K562 (cell line): ENCODE measurements at regions not wholly inside any gene's neighbourhood (a gene's known extent, or its start where the extent isn't known, plus 50 kb on each side); places are given as distances from the start of the nearest gene placed in this dataset.

Source experiments
- BRF1 ChIP-seq: IDR thresholded peaks from 3 replicates; pipeline ENCODE4 v1.6.1; 2011; ENCODE audit warnings: borderline replicate concordance, mild to moderate bottlenecking; ENCODE audit not compliant: insufficient read length; ENCODE audit errors: extremely low read depth
- CBX3 ChIP-seq, 2 experiments: IDR thresholded peaks; 1 replicate in 1 of 2; 2 replicates in 1 of 2; pipeline ENCODE4 v1.6.1; 2012; ENCODE audit warnings: inconsistent platforms in 2 of 2, low read length in 2 of 2, borderline replicate concordance in 1 of 2, control low read depth in 1 of 2
- CGGBP1 ChIP-seq: fragments of 250-450 bp; sonication (Bioruptor Pico); IDR thresholded peaks from 2 replicates; pipeline ENCODE4 v1.9.0; 2021; ENCODE audit warnings: mild to moderate bottlenecking
- HES1 ChIP-seq: fragments of 450-650 bp; IDR thresholded peaks from 2 replicates; pipeline ENCODE4 v1.6.1; 2016; ENCODE audit warnings: low read depth, mild to moderate bottlenecking, moderate library complexity
- MAZ ChIP-seq, 2 experiments: fragments of 450-650 bp in 1 of 2; sonication (generic) in 1 of 2; formaldehyde crosslinking; IDR thresholded peaks in 1 of 2; conservative IDR thresholded peaks in 1 of 2; 2 replicates each; pipeline versions ENCODE4 v1.4.0 to v1.5.0; 2020; ENCODE audit warnings: mild to moderate bottlenecking in 1 of 2, missing genetic modification reagents in 1 of 2
- MLLT1 ChIP-seq, 2 experiments: fragments of 450-650 bp; IDR thresholded peaks; 2 replicates each; pipeline ENCODE4 v1.6.1; 2016
- PATZ1 ChIP-seq: fragments of 250-450 bp; sonication (Bioruptor Pico); IDR thresholded peaks from 2 replicates; pipeline ENCODE4 v1.5.0; 2020; ENCODE audit warnings: mild to moderate bottlenecking, borderline replicate concordance
- POLR2B ChIP-seq: fragments of 450-650 bp; IDR thresholded peaks from 2 replicates; pipeline ENCODE4 v1.6.1; 2018; ENCODE audit warnings: low read depth; ENCODE audit not compliant: partially characterized antibody
- SAFB2 ChIP-seq: fragments of 200-400 bp; formaldehyde crosslinking; IDR thresholded peaks from 2 replicates; pipeline ENCODE4 v1.6.1; 2018; ENCODE audit warnings: borderline replicate concordance, low read length, low read depth, moderate library complexity; ENCODE audit not compliant: severe bottlenecking
- TEAD4 ChIP-seq, 2 experiments: sonication (generic) in 1 of 2; formaldehyde crosslinking in 1 of 2; IDR thresholded peaks; 2 replicates each; pipeline versions ENCODE4 v1.6.1 to v1.8.0; 2012 to 2022; ENCODE audit warnings: borderline replicate concordance in 1 of 2, inconsistent platforms in 1 of 2, low read length in 1 of 2, mild to moderate bottlenecking in 1 of 2, missing genetic modification reagents in 1 of 2
- TRIM24 ChIP-seq, 2 experiments: fragments of 450-650 bp; IDR thresholded peaks; 2 replicates each; pipeline ENCODE4 v1.6.1; 2016
- ZBTB11 ChIP-seq, 3 experiments: fragments of 200-800 bp in 1 of 3; fragments of 250-450 bp in 1 of 3; fragments of 450-650 bp in 1 of 3; sonication (Bioruptor Pico) in 1 of 3; sonication (Bioruptor generic) in 1 of 3; formaldehyde crosslinking in 1 of 3; IDR thresholded peaks; 2 replicates each; pipeline versions ENCODE4 v1.6.1 to v1.8.0; 2016 to 2022; ENCODE audit warnings: mild to moderate bottlenecking in 2 of 3, missing genetic modification characterization in 2 of 3, missing compliant biosample characterization in 1 of 3, moderate library complexity in 1 of 3
- ZFP36 ChIP-seq: fragments of 150-350 bp; IDR thresholded peaks from 2 replicates; pipeline ENCODE4 v1.6.1; 2018; ENCODE audit warnings: low read length, low read depth; ENCODE audit not compliant: partially characterized antibody
- ZNF347 ChIP-seq: fragments of 450-650 bp; formaldehyde crosslinking; IDR thresholded peaks from 2 replicates; pipeline ENCODE4 v1.4.0; 2020; ENCODE audit warnings: low read depth, mild to moderate bottlenecking, moderate library complexity
- TF ChIP-seq, protein P1 (sequence below): sonication (generic); formaldehyde crosslinking; IDR thresholded peaks from 2 replicates; pipeline ENCODE4 v1.4.0; 2020; ENCODE audit warnings: mild to moderate bottlenecking, missing genetic modification reagents

DNA sequence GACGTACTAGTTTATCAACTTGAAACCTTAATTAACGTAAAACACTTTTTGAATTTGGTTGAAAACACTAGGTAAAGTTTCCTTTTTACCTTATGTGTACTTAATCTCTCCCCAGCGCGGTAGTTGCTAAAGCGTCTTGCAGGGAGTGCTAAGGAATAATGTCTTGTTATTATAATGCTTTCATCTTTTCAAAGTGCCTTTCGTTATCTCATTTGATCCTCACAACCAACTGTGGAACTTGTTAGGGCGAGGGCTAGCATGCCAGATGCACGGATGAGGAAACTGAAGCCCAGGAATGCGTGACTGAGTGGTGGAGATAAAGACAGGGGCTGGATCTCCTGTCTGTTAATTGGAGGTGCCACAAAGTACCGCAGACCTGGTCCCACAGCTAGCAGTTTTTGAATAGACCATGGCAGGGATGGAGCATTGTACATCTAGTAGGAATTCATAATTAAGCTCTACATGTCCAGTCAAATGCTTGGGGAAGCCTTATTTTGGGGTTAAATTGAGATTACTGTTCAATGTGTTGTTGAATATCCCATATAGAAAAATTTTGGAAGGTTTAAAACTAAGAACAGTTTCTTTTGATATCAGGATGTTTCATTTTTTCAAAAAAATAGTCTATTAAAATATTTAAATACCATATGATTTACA lies 234.3 kb downstream of the SH2D4B start (continued):
- TF ChIP-seq BRF1 (no peak), POLR2B (no peak), ZFP36 (no peak), PATZ1 (no peak), CGGBP1 (no peak), ZBTB11 (CRISPR knock-in tag; IDR thresholded peaks at IDR 0.05) (peak in 1 of 3 experiments; percentile 44; a peak in 1 of 6 replicates), MAZ (CRISPR knock-in tag; conservative IDR thresholded peaks at IDR 0.05 in 1 of 2, IDR thresholded peaks at IDR 0.05 in 1 of 2) (0 out of 4 replicates have a peak, but pooled peaks of 1 of the 2 experiments have one; percentile 3), HES1 (peak; percentile 73; the same call in 1 of the 2 replicates), TRIM24 (IDR thresholded peaks at IDR 0.05) (peak; percentile 90), MLLT1 (IDR thresholded peaks at IDR 0.05) (peak in 1 of 2 experiments; percentile 78; a peak in 2 of 4 replicates), TEAD4 (IDR thresholded peaks at IDR 0.05; ENCODE audit: low read length) (peak; percentile 99), TEAD4 (CRISPR knock-in tag; IDR thresholded peaks at IDR 0.05; ENCODE audit: borderline replicate concordance) (peak; percentile 81; the same call in 1 of the 2 replicates), ZNF347 (CRISPR knock-in tag) (no peak), CBX3 (IDR thresholded peaks at IDR 0.05; ENCODE audit: borderline replicate concordance in 1 of 2, low read length in 2 of 2) (peak in 1 of 2 experiments; percentile 88; a peak in 1 of 3 replicates), SAFB2 (no peak)
- TF ChIP-seq, protein P1, sequence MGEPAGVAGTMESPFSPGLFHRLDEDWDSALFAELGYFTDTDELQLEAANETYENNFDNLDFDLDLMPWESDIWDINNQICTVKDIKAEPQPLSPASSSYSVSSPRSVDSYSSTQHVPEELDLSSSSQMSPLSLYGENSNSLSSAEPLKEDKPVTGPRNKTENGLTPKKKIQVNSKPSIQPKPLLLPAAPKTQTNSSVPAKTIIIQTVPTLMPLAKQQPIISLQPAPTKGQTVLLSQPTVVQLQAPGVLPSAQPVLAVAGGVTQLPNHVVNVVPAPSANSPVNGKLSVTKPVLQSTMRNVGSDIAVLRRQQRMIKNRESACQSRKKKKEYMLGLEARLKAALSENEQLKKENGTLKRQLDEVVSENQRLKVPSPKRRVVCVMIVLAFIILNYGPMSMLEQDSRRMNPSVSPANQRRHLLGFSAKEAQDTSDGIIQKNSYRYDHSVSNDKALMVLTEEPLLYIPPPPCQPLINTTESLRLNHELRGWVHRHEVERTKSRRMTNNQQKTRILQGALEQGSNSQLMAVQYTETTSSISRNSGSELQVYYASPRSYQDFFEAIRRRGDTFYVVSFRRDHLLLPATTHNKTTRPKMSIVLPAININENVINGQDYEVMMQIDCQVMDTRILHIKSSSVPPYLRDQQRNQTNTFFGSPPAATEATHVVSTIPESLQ = no peak
